GM12864 (cell line): ENCODE measurements at regions not wholly inside any gene's neighbourhood (a gene's known extent, or its start where the extent isn't known, plus 50 kb on each side); places are given as distances from the start of the nearest gene placed in this dataset.

Experiments
- DNase-seq: peaks from one replicate; pipeline ENCODE4 v3.0.0-alpha.2; 2011; ENCODE audit warnings: low read depth
- H3K4me3 ChIP-seq: 2 replicates; pipeline ENCODE4 v1.5.1; 2011; ENCODE audit warnings: mild to moderate bottlenecking, low read depth, low read length, control low read depth
- TF ChIP-seq, protein P1 (sequence below): IDR thresholded peaks from 2 replicates; pipeline ENCODE4 v1.5.1; 2011; ENCODE audit warnings: low read depth, mild to moderate bottlenecking, moderate library complexity, low read length, control low read depth, inconsistent platforms; ENCODE audit errors: missing control alignments

DNA sequence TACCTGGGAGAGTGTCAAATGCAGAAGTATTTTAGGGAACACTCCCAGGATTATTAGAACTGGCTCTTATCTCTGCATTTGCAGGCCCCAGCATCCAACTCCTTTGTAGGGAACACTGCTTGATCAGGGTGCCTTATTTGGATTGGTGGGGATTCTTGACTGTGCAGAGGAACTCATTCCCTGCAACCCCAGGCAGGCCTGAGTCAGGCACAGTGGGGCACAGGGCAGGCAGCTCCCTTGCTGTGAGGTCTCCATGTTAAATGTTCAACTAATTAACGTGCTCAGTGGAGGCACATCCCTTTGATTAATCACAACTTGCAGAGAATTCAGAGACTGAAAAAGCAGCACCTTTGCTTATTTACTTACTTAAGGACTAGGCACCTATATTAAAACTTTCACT, 102.3 kb upstream of the TENM4 start:
- DNase-seq: no peak
- TF ChIP-seq, protein P1, sequence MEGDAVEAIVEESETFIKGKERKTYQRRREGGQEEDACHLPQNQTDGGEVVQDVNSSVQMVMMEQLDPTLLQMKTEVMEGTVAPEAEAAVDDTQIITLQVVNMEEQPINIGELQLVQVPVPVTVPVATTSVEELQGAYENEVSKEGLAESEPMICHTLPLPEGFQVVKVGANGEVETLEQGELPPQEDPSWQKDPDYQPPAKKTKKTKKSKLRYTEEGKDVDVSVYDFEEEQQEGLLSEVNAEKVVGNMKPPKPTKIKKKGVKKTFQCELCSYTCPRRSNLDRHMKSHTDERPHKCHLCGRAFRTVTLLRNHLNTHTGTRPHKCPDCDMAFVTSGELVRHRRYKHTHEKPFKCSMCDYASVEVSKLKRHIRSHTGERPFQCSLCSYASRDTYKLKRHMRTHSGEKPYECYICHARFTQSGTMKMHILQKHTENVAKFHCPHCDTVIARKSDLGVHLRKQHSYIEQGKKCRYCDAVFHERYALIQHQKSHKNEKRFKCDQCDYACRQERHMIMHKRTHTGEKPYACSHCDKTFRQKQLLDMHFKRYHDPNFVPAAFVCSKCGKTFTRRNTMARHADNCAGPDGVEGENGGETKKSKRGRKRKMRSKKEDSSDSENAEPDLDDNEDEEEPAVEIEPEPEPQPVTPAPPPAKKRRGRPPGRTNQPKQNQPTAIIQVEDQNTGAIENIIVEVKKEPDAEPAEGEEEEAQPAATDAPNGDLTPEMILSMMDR: no peak
- no peak overlapping the region for H3K4me3 ChIP-seq

- no peak overlapping the region for H3K4me3 ChIP-seq
- no peak for DNase-seq
- TF ChIP-seq, protein P1: no peak
These were observed 100.6 kb upstream of the TENM4 start for GRCh38 chr11:79541466-79541865.

DNA sequence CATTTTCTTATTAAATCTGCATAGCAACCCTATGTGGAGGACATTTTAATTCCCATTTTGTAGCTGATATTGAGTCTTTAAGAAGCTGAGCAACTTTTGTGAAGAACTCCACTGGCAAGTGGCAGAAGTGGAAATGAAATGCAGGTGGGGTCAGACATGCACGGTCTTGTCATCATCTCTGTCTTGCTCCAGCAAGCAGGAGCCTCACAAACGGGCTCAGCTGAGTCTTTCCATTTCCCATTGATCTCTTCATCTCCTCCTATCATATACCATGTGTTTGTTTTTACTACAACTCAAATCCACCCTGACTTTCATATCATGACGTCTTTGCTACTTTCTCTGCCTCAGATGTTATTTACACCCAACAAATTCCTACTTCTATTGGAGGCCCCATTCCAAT, 97.9 kb upstream of the TENM4 start:
- H3K4me3 ChIP-seq: no peak overlapping the region
- DNase-seq: no peak
- TF ChIP-seq, protein P1: no peak

GRCh38 chr11:79536155-79536917, 95.5 kb upstream of the TENM4 start:
- H3K4me3 ChIP-seq: no peak overlapping the region
- no peak for DNase-seq
- TF ChIP-seq, protein P1: no peak

GRCh38 chr11:79535606-79536005, 94.8 kb upstream of the TENM4 start:
- TF ChIP-seq, protein P1: no peak
- DNase-seq: no peak
- H3K4me3 ChIP-seq: no peak overlapping the region

GRCh38 chr11:79525257-79525656, 84.4 kb upstream of the TENM4 start:
- DNase-seq: no peak
- no peak overlapping the region for H3K4me3 ChIP-seq
- TF ChIP-seq, protein P1: no peak

DNA sequence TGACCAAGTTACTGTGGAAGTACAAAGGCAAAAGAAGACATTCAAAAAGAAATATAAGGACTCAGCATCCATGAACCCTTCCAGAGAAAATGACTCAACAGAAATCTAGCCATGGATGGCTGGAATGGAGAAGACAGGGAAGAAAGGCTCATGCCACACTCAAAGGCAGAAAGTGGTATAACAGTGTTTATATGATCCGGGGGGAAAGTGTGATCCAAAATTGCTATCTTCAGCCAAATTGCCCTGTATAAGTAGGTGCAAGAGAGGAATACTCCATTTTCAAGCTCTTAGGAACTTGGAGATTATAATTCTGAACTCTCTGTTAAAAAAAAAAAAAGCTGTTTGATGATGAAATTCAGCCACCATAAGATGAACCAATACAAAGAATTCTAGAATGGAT, 81.8 kb upstream of the TENM4 start:
- no peak overlapping the region for H3K4me3 ChIP-seq
- TF ChIP-seq, protein P1: no peak
- DNase-seq: no peak
